Immature natural killer cell (primary cell): ENCODE measurements at regions not wholly inside any gene's neighbourhood (a gene's known extent, or its start where the extent isn't known, plus 50 kb on each side); places are given as distances from the start of the nearest gene placed in this dataset.

Source experiments
- DNase-seq, 3 donors: peaks; one replicate each; pipeline ENCODE4 v3.0.0; 2022; ENCODE audit warnings: mixed read lengths in 1 of 3
- H3K27ac Mint-ChIP-seq, 6 donors: one replicate each; pipeline ENCODE4 v1.8.0; 2020; ENCODE audit warnings: mixed read lengths in 6 of 6, mild to moderate bottlenecking in 5 of 6, inconsistent platforms in 4 of 6, moderate library complexity in 3 of 6
- H3K27me3 Mint-ChIP-seq, 3 donors: one replicate each; pipeline ENCODE4 v1.8.0; 2020 to 2021; ENCODE audit warnings: low read depth in 3 of 3, mild to moderate bottlenecking in 3 of 3, mixed read lengths in 3 of 3, moderate library complexity in 3 of 3, inconsistent platforms in 1 of 3
- H3K36me3 Mint-ChIP-seq, 3 donors: one replicate each; pipeline ENCODE4 v1.8.0; 2020; ENCODE audit warnings: mixed read lengths in 3 of 3, inconsistent platforms in 2 of 3, mild to moderate bottlenecking in 2 of 3
- H3K4me1 Mint-ChIP-seq, 2 donors: one replicate each; pipeline ENCODE4 v1.8.0; 2020; ENCODE audit warnings: inconsistent platforms in 2 of 2, mild to moderate bottlenecking in 2 of 2, mixed read lengths in 2 of 2, moderate library complexity in 1 of 2
- H3K4me3 Mint-ChIP-seq, 5 donors: one replicate each; pipeline ENCODE4 v1.8.0; 2020; ENCODE audit warnings: mild to moderate bottlenecking in 5 of 5, mixed read lengths in 5 of 5, inconsistent platforms in 3 of 5, moderate library complexity in 3 of 5
- H3K9me3 Mint-ChIP-seq, 6 donors: one replicate each; pipeline ENCODE4 v1.8.0; 2020; ENCODE audit warnings: mild to moderate bottlenecking in 6 of 6, mixed read lengths in 6 of 6, inconsistent platforms in 4 of 6, moderate library complexity in 3 of 6

DNA sequence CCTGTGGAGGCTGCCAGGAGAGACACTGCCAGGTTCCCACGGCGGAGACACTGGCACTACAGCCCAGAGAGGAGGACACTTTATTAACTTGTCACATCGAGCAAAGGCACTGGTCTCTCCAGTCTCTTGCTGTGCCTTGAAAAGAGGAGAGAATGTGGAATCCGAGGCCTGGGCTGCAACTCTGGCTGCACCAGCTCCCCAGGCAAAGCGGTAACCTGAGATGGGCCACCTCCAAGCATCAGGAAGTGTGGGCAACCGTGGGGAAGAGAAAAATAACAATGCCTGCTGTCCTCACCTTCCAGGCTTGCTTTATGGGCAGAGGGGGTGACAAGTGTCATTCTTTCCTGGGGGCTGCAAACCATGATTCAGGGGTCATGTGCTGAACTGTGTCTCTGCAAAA lies 91.6 kb upstream of the RGMA start:
- Mint-ChIP-seq H3K4me3 (no peak overlapping the region), H3K36me3 (peaks cover 0 to 1% (median 0%) of the 10 kb centered on the region in 3 donors), H3K4me1 (peaks cover 0 to 3% of the 10 kb centered on the region in 2 donors), H3K27me3 (peaks cover 7 to 15% (median 8%) of the 10 kb centered on the region in 3 donors), H3K9me3 (no peaks in the 10 kb centered on the region), H3K27ac (no peak overlapping the region)
- no peak for DNase-seq

DNA sequence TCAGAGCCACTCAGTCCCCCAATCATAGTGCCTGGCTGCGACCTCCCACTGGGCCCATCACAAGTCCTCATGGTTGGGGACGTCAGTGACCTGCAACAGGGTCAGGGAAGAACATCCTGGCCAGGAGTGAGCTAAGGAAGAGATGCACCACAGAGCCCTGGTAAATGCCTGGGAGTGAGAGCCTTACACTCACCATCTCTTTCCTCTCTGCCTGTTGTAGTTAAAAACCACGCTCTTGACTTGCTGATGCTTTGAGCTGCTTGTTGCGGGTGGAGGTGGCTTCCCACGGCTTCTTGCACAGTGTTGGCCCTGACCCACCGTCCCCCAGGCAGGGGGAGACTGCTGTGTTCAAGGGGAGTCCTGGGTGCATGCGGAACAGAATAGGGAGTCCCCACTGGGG lies 91.1 kb upstream of the RGMA start:
- no peaks in the 10 kb centered on the region for H3K9me3 Mint-ChIP-seq
- peaks cover 0 to 7% (median 0%) of the 10 kb centered on the region in 3 donors for H3K36me3 Mint-ChIP-seq
- H3K27ac Mint-ChIP-seq = no peak overlapping the region
- H3K4me3 Mint-ChIP-seq = no peak overlapping the region
- peaks cover 0 to 3% of the 10 kb centered on the region in 2 donors for H3K4me1 Mint-ChIP-seq
- peaks cover 9 to 18% (median 10%) of the 10 kb centered on the region in 3 donors for H3K27me3 Mint-ChIP-seq
- DNase-seq = no peak

DNA sequence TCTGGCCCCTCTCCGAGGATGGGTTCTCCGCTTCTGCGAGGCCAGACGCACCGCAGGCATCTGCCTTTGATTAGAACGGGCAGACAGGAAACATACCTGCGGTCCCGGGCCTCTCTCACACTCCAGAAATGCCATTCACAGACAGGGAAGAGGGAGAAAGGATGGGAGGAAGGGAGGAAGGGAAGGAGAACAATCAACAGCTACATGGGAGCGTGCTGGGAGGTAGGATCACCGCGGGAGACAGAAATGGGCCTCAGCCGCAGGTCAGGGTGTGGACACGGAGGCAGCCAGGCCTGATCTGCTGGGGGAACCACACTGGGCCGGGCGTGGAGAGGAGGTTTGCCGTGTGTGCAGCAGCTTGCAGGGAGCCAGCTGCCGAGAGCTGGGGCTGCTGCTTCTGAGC lies 90.7 kb upstream of the RGMA start:
- Mint-ChIP-seq H3K27ac (peak overlapping the region in 1 of 6 donors; percentile 32), H3K4me1 (peaks cover 0 to 3% of the 10 kb centered on the region in 2 donors), H3K27me3 (peaks cover 9 to 18% (median 13%) of the 10 kb centered on the region in 3 donors), H3K36me3 (peaks cover 0 to 9% (median 0%) of the 10 kb centered on the region in 3 donors), H3K9me3 (no peaks in the 10 kb centered on the region), H3K4me3 (no peak overlapping the region)
- no peak for DNase-seq

DNA sequence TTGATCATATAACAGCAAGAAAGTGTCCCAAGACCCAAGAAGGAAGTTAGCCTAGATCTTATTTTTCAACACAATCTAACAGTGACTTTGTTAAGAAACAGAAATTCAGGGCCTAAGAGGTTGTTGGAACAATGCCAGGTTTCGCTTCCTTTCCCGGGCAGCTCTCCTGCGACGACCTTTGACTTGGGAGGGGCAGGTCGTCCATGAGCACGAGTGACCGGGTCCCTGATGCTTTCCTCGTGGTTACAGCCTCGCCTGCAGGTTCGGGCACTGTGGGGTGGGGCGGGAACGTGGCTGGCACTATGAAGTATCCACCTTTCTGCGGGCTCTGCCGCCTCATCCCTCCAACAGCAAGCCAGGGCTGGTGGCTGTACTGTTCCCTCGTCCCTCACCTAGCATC lies 90.1 kb upstream of the RGMA start:
- peaks cover 0 to 3% of the 10 kb centered on the region in 2 donors for H3K4me1 Mint-ChIP-seq
- H3K9me3 Mint-ChIP-seq = no peaks in the 10 kb centered on the region
- H3K27me3 Mint-ChIP-seq = peaks cover 13 to 18% (median 14%) of the 10 kb centered on the region in 3 donors
- peaks cover 0 to 9% (median 0%) of the 10 kb centered on the region in 3 donors for H3K36me3 Mint-ChIP-seq
- DNase-seq = no peak
- no peak overlapping the region for H3K27ac Mint-ChIP-seq
- no peak overlapping the region for H3K4me3 Mint-ChIP-seq

DNA sequence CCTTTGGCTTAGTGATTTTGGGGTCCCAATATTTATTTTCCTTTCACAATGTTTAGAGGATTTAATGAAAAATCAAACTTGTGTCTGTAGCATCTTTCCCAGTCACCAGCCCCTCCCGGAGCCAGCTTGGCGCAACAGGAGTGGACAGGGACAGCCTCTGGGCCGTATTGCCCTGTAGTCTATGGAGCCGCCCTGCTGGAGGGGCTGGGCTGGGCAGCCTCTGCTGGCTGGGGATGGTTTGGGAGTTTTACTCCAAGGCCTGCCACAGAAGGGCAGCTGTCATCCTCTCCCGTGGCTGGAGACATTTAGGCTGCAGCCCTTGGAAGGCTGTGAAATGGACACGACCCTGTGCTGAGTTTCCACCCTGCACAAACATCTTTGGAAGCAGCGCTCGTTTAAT lies 89.4 kb upstream of the RGMA start:
- peaks cover 0 to 3% of the 10 kb centered on the region in 2 donors for H3K4me1 Mint-ChIP-seq
- H3K4me3 Mint-ChIP-seq = no peak overlapping the region
- peaks cover 0 to 9% (median 0%) of the 10 kb centered on the region in 3 donors for H3K36me3 Mint-ChIP-seq
- H3K27me3 Mint-ChIP-seq = peaks cover 13 to 18% (median 14%) of the 10 kb centered on the region in 3 donors
- no peaks in the 10 kb centered on the region for H3K9me3 Mint-ChIP-seq
- DNase-seq = no peak
- no peak overlapping the region for H3K27ac Mint-ChIP-seq

DNA sequence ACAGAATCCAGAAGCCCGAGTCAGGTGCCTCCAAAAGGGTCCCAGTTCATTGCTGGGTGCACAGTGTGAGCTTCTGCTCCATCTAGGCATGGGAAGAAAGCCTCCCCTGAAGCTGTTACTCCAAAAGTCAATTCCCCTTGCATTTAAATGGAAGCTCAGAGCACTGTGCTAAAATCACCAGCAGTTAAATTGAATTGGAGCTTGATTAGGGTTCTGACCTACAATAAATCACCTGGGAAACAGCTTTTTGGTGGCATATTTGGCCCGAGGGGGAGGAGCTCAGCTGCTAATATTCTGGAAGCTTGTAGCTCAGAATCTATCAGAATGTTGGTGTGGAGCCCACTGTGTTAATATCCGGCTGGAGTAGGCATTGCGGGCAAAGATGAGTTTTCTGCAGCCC lies 87.1 kb upstream of the RGMA start:
- peaks cover 0 to 3% of the 10 kb centered on the region in 2 donors for H3K4me1 Mint-ChIP-seq
- no peak overlapping the region for H3K27ac Mint-ChIP-seq
- peaks cover 0 to 9% (median 6%) of the 10 kb centered on the region in 3 donors for H3K36me3 Mint-ChIP-seq
- H3K4me3 Mint-ChIP-seq = no peak overlapping the region
- no peak for DNase-seq
- H3K9me3 Mint-ChIP-seq = no peaks in the 10 kb centered on the region
- peaks cover 17 to 28% (median 18%) of the 10 kb centered on the region in 3 donors for H3K27me3 Mint-ChIP-seq

DNA sequence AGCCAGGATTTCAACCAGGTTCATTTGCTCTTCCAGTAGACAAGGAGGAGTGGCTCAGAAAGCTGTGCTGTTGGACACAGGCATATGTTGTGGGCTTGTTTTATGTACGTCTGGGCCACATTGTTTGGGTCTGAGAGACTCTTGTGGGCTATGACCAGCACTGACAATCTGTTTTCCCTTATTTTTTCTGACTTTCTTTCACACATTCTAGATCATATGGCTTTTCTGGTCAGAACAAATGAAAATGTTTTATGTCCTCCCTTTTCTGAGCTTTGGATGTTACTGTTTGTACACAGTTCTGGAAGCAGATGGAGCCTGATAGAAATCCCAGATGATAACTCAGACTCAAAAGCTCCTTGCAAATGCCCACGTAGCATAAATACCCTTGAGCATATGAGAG lies 85.8 kb upstream of the RGMA start:
- no peak overlapping the region for H3K4me3 Mint-ChIP-seq
- peaks cover 17 to 27% (median 19%) of the 10 kb centered on the region in 3 donors for H3K27me3 Mint-ChIP-seq
- no peak for DNase-seq
- no peaks in the 10 kb centered on the region for H3K9me3 Mint-ChIP-seq
- H3K27ac Mint-ChIP-seq = no peak overlapping the region
- peaks cover 0 to 3% of the 10 kb centered on the region in 2 donors for H3K4me1 Mint-ChIP-seq
- H3K36me3 Mint-ChIP-seq = peaks cover 0 to 9% (median 6%) of the 10 kb centered on the region in 3 donors

DNA sequence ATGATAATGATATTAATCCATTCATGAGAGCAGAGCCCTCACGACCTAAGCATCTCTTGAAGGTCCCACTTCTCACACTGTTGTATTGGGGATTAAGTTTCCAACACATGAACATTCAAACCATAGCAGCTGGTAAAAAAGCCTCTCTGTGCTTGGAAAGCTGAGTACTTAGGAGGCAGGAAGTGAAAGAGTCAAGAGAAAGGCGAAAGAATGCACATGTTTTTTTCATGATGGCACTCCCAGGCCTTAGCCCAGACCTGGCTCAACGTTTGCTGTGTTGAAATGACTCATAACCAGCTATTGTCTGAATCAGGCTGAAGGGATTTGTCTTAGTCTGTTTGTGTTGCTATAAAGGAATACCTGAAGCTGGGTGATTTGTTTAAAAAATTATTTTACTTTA lies 84.4 kb upstream of the RGMA start:
- H3K27ac Mint-ChIP-seq = no peak overlapping the region
- H3K4me1 Mint-ChIP-seq = no peaks in the 10 kb centered on the region
- no peak overlapping the region for H3K4me3 Mint-ChIP-seq
- peaks cover 13 to 21% (median 20%) of the 10 kb centered on the region in 3 donors for H3K27me3 Mint-ChIP-seq
- H3K9me3 Mint-ChIP-seq = no peaks in the 10 kb centered on the region
- H3K36me3 Mint-ChIP-seq = peaks cover 0 to 9% (median 6%) of the 10 kb centered on the region in 3 donors
- no peak for DNase-seq

DNA sequence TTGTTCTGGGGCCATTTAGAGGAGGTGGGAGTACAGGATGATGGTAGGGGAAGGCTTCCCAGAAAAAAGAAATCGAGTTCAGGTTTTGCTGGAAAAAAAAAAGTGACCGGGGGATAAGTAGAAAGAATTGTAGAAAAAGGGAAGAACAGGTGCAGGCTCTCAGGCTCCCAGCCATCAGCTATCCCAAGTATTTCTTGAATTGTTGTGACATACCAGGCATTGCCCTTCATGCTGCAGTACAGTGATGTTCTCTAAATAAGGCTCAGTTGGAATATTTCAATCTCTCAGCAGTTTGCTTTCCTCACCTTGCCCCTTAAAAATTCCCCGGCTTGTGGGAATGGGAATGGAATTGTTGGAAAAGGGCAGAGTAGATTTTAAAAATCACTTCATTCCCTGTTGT lies 82.5 kb upstream of the RGMA start:
- peaks cover 0 to 9% (median 6%) of the 10 kb centered on the region in 3 donors for H3K36me3 Mint-ChIP-seq
- no peak overlapping the region for H3K27ac Mint-ChIP-seq
- DNase-seq = no peak
- no peaks in the 10 kb centered on the region for H3K4me1 Mint-ChIP-seq
- H3K4me3 Mint-ChIP-seq = no peak overlapping the region
- H3K9me3 Mint-ChIP-seq = no peaks in the 10 kb centered on the region
- H3K27me3 Mint-ChIP-seq = peaks cover 14 to 21% (median 18%) of the 10 kb centered on the region in 3 donors

DNA sequence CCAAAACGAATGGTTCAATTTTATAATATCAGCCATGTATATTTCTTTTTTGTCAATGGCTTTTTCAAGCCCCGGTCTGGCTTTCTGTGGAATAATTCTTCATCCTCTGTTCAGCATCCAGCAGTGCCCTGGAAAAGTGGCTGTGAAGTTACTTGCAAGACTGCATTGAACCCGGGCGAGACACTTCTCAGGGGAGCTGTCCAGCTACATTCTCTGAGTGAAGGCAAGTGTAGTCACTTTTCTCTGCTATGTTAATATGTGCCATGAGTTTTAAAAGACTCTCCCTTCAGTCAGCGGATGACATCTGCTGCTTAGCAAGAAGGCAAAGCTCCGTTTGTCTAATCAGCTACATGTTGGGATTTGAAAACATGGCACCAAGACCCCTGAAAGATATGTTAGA lies 81.3 kb upstream of the RGMA start:
- Mint-ChIP-seq H3K4me1 (no peaks in the 10 kb centered on the region), H3K27ac (no peak overlapping the region), H3K36me3 (peaks cover 0 to 6% (median 4%) of the 10 kb centered on the region in 3 donors), H3K4me3 (no peak overlapping the region), H3K27me3 (peaks cover 13 to 20% (median 14%) of the 10 kb centered on the region in 3 donors), H3K9me3 (no peaks in the 10 kb centered on the region)
- no peak for DNase-seq

DNA sequence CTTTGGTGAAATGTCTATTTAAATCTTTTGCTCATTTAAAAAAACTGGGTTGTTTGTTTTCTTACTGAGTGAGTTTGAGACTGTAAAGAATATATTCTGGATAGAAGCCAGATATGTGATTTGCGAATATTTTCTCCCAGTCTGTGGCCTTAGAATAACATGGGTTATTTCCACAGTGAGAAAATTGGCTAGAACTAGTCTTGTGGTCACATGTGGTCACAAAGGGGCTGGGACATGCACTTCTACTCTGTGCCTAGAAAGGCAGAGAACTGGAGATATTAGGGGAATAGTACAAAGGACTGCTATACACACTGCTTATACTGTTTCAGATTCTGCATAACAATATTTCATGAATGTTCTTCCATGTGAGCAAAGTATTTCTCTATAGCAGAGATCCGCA lies 79.9 kb upstream of the RGMA start:
- Mint-ChIP-seq H3K4me3 (no peak overlapping the region), H3K4me1 (peaks cover 7% of the 10 kb centered on the region in 2 donors), H3K36me3 (peaks cover 0 to 6% (median 0%) of the 10 kb centered on the region in 3 donors), H3K27me3 (peaks cover 10 to 17% (median 16%) of the 10 kb centered on the region in 3 donors), H3K9me3 (no peaks in the 10 kb centered on the region), H3K27ac (no peak overlapping the region)
- DNase-seq = no peak

DNA sequence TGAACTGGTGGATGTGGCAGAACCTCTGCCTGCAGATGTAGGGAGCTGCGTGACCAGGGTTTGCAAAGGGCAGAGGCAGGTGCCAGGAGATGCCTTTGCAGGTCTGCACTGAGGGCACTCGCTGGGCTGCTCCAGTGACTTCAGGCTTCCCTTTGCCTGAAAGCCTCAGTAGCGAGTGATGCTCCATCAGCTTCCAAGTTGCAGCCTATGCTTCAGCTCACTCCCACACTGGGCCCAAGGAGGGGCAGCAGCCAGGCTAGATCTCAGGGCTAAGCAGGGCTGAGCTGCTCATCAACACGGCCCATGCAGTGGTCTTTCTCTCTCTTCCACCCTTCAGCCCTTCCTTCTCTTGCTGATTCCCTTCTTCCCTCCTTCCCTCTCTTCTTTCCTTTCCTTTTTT lies 78.3 kb upstream of the RGMA start:
- H3K27me3 Mint-ChIP-seq = peaks cover 5 to 15% (median 13%) of the 10 kb centered on the region in 3 donors
- H3K4me1 Mint-ChIP-seq = peaks cover 7% of the 10 kb centered on the region in 2 donors
- no peak for DNase-seq
- H3K9me3 Mint-ChIP-seq = no peaks in the 10 kb centered on the region
- no peak overlapping the region for H3K4me3 Mint-ChIP-seq
- no peak overlapping the region for H3K27ac Mint-ChIP-seq
- H3K36me3 Mint-ChIP-seq = peaks cover 0 to 6% (median 0%) of the 10 kb centered on the region in 3 donors

DNA sequence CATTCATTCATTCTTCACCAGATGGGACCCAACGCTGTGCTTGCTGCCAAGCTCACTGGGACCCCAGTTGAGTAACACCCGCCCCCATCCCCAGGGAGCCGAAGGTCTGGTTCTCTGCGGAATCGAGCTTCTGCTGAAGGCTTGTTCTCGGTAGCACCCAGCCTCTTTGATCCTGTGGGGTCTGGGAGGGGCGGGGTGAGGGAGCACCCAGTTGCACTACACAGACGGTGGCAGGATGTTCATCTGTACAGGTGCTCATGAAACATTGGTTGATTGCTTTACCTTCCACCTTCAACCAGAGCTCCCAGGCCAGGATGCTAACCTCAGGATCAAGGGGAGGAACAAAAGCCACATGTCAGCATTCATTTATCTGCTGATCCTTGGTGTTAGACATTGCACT lies 77.7 kb upstream of the RGMA start:
- peaks cover 0 to 6% (median 0%) of the 10 kb centered on the region in 3 donors for H3K36me3 Mint-ChIP-seq
- no peak overlapping the region for H3K27ac Mint-ChIP-seq
- no peak overlapping the region for H3K4me3 Mint-ChIP-seq
- no peaks in the 10 kb centered on the region for H3K9me3 Mint-ChIP-seq
- peaks cover 5 to 12% (median 9%) of the 10 kb centered on the region in 3 donors for H3K27me3 Mint-ChIP-seq
- H3K4me1 Mint-ChIP-seq = peaks cover 7% of the 10 kb centered on the region in 2 donors
- no peak for DNase-seq

DNA sequence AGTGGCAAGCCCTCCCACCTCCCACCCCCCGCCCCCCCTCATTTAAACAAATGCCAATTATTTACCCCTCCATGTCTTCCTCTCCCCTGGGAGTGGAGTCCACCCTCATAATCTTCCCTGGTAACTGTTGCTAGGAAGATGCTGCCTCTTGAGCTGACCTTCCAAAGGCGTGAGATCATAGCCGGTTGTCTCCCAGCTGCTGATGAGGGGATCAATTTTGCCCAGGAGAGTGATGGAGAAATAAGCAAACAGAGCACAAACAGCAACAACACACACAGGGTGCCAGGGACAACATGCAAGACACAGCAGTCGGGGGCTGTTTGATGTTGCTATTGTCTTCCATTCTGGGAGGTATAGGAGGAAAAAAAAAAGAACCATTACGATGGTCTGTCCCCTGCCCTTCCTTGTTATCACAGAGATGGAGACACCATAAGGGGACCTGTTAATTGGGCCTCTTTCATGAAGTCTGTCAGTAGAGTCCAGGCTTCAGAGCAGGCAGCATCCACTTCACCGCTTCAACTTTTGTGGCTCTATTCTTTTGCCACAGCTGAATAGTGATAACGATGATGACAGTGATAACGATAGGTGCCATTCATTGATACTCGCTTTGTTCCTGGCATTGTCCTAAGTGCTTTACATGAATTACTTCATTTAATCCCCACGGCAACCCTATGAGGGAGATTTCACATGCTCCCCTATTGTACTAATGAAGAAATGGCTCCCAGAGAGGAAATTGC lies 76.9 kb upstream of the RGMA start:
- peaks cover 7% of the 10 kb centered on the region in 2 donors for H3K4me1 Mint-ChIP-seq
- H3K4me3 Mint-ChIP-seq = no peak overlapping the region
- DNase-seq = no peak
- no peaks in the 10 kb centered on the region for H3K9me3 Mint-ChIP-seq
- H3K36me3 Mint-ChIP-seq = no peaks in the 10 kb centered on the region
- H3K27me3 Mint-ChIP-seq = peaks cover 5 to 9% (median 5%) of the 10 kb centered on the region in 3 donors
- no peak overlapping the region for H3K27ac Mint-ChIP-seq
